ENCODE measurements at regions not wholly inside any gene's neighbourhood (a gene's known extent, or its start where the extent isn't known, plus 50 kb on each side); places are given as distances from the start of the nearest gene placed in this dataset.
A peak's percentile ranks its signal among the peaks of the same experiment; 100 is the strongest.

- Histone ChIP-seq H3K9me3 (replicated peaks) (no peaks in the 10 kb centered on the region), H3K4me3 (no peak overlapping the region), H3K27me3 (ENCODE audit: low read depth) (no peaks in the 10 kb centered on the region), H3K4me1 (peaks cover 99% of the 10 kb centered on the region), H3K27ac (replicated peaks) (peak overlapping the region; percentile 83), H3K36me3 (no peaks in the 10 kb centered on the region)
- no peak for TF ChIP-seq CTCF (IDR thresholded peaks at IDR 0.05; ENCODE audit: borderline replicate concordance)
- intact Hi-C loops (cut with micrococcal nuclease) = no loop called here
- no peak for DNase-seq
Observed at GRCh38 chr6:71392276-71392675, 103.7 kb downstream of the OGFRL1 start.

GRCh38 chr6:71393471-71393870, 104.9 kb downstream of the OGFRL1 start:
- Histone ChIP-seq H3K4me1 (peaks cover 93% of the 10 kb centered on the region), H3K4me3 (peak overlapping the region; percentile 10), H3K27me3 (ENCODE audit: low read depth) (no peaks in the 10 kb centered on the region), H3K36me3 (peaks cover 11% of the 10 kb centered on the region), H3K9me3 (replicated peaks) (no peaks in the 10 kb centered on the region), H3K27ac (replicated peaks) (peak overlapping the region; percentile 83)
- no peak for TF ChIP-seq CTCF (IDR thresholded peaks at IDR 0.05; ENCODE audit: borderline replicate concordance)
- no peak for DNase-seq
- intact Hi-C loops (cut with micrococcal nuclease) = no loop called here

GRCh38 chr6:71393981-71394432, 105.4 kb downstream of the OGFRL1 start:
- intact Hi-C loops (cut with micrococcal nuclease) = no loop called here
- H3K27ac ChIP-seq (replicated peaks) = peak overlapping the region; percentile 83

GRCh38 chr6:71394926-71395325, 106.3 kb downstream of the OGFRL1 start:
- no peaks in the 10 kb centered on the region for H3K27me3 ChIP-seq (ENCODE audit: low read depth)
- DNase-seq = no peak
- H3K36me3 ChIP-seq = peaks cover 11% of the 10 kb centered on the region
- peak overlapping the region; percentile 83 for H3K27ac ChIP-seq (replicated peaks)
- peaks cover 89% of the 10 kb centered on the region for H3K4me1 ChIP-seq
- H3K9me3 ChIP-seq (replicated peaks) = no peaks in the 10 kb centered on the region
- no peak overlapping the region for H3K4me3 ChIP-seq
- intact Hi-C loops (cut with micrococcal nuclease) = no loop called here
- no peak for TF ChIP-seq CTCF (IDR thresholded peaks at IDR 0.05; ENCODE audit: borderline replicate concordance)

More at GRCh38 chr6:71393981-71394432, 105.4 kb downstream of the OGFRL1 start:
- no peak for DNase-seq
- Histone ChIP-seq H3K4me3 (peak overlapping the region; percentile 10), H3K4me1 (peaks cover 88% of the 10 kb centered on the region), H3K36me3 (peaks cover 11% of the 10 kb centered on the region), H3K27me3 (ENCODE audit: low read depth) (no peaks in the 10 kb centered on the region), H3K9me3 (replicated peaks) (no peaks in the 10 kb centered on the region)
- TF ChIP-seq CTCF (IDR thresholded peaks at IDR 0.05; ENCODE audit: borderline replicate concordance) = no peak

- peaks cover 11% of the 10 kb centered on the region for H3K36me3 ChIP-seq
- intact Hi-C loops (cut with micrococcal nuclease) = no loop called here
- H3K4me1 ChIP-seq = peaks cover 89% of the 10 kb centered on the region
- no peak for DNase-seq
- no peak for TF ChIP-seq CTCF (IDR thresholded peaks at IDR 0.05; ENCODE audit: borderline replicate concordance)
- no peaks in the 10 kb centered on the region for H3K9me3 ChIP-seq (replicated peaks)
- no peak overlapping the region for H3K4me3 ChIP-seq
- H3K27ac ChIP-seq (replicated peaks) = peak overlapping the region; percentile 83
- no peaks in the 10 kb centered on the region for H3K27me3 ChIP-seq (ENCODE audit: low read depth)
Observed at GRCh38 chr6:71395731-71396409, 107.3 kb downstream of the OGFRL1 start.
